HL-60 (cell line): ENCODE measurements at regions not wholly inside any gene's neighbourhood (a gene's known extent, or its start where the extent isn't known, plus 50 kb on each side); places are given as distances from the start of the nearest gene placed in this dataset.

Experiments used
- CTCF ChIP-seq: IDR thresholded peaks from one replicate; pipeline ENCODE4 v1.5.1; 2011; ENCODE audit warnings: low read length, control low read depth, inconsistent platforms; ENCODE audit not compliant: insufficient read depth
- POLR2AphosphoS5 ChIP-seq: IDR thresholded peaks from 2 replicates; pipeline ENCODE4 v1.6.1; 2012; ENCODE audit warnings: low read depth
- REST ChIP-seq: IDR thresholded peaks from 2 replicates; pipeline ENCODE4 v1.6.1; 2012; ENCODE audit warnings: low read depth; ENCODE audit not compliant: insufficient replicate concordance

GRCh38 chr6:51495096-51495495 is 592.3 kb downstream of the PKHD1 start:
- TF ChIP-seq CTCF = no peak
- no peak for TF ChIP-seq REST
- TF ChIP-seq POLR2AphosphoS5 = no peak
